ENCODE measurements at regions not wholly inside any gene's neighbourhood (a gene's known extent, or its start where the extent isn't known, plus 50 kb on each side); places are given as distances from the start of the nearest gene placed in this dataset.

DNA sequence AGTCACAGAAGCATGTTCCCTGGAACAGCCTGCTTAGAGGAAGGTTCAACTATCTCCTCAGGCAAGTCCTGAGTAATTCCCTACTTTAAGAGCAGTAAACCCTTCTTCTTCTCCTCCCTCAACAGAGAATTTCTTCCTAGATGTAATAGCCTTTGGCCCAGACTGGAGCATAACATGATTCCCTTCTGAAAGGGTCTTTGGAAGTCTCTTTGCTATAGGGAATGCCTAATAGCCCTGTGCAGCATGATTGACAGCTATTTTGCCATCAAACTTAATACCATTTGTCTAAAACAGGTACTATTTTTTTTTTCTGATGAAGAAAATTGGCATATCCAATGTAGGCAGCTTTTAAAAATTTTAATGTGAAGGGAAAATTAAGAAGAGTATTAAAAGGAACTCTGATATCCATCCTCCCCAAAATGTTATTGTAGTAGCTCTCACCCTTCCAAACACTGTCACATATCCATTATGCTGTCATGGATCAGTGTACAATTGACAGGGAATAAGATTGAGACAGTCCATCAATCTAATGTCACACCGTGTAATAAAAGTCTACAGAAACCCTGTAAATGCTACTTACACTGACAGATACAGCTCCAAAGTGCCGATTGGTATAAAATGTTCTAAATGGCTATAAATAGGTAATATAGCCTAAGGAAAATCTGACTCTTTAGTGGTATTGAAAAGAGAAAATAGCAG, 884.6 kb downstream of the TTLL7 start:
- no peak for DNase-seq

DNA sequence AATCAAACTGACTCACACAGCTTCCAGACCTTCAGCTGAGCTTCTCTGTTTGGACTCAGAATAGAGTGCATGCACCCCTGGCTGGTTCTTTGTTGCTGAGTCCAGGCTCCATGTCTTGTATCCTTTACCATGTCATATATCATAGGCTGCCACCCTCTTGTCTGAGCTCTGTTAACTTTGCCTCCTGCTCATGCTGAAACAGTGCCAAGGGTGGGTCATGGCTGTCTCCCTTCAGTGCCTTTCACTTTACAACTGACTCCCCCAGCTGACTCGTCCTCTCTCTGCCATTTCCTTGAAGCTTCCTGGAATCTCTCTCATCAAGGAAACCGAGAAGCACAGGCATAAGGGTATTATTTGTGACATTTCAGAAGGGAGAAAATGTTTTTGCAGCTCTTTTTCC, 885.3 kb downstream of the TTLL7 start:
- no peak for DNase-seq

DNA sequence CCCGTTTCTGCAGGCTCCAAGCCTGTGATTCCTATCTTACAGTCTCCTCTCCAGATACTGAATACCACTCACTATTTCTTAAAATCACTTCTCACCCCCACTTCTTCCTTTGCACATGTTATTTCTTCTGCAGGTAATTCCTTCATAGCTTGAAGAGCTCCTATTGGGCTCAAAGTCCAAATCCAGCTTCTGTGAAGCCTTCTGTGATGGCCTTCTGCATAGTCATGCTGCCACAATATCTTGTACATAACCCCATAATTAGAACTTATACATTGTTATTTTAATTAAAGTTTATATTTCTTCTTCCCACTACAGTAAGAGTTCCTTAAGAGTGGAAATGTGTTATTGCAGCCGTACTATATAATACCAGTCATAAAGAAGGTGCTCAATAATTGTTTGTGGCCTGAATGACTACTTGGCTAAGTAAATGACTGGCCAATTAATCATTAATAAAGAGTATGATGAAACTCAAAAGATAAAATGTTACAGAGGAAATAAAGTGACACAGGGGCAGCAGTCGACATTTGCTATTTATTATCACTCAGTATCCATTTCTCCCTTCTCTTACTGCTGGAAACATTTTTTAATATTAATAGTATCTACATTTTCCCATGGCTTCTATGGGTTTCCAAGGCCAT, 886.6 kb downstream of the TTLL7 start:
- DNase-seq: no peak

DNA sequence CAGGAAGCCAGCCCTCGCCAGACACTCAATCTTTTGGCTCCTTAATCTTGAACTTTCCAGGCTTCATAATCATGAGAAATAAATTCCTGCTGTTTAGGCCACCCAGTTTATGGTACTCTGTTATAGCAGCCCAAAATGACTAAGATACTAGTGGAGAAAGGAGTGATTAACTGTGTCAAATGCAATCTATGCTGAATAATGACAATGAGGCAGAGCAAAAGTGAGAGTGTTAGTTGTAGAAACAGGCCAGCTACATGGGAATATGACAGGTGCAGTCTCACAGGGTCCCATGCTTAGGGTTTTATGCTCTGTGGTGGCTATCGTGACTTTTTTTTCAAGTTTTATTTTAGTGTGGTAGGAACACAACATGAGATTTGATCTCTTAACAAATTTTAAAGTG, 888.8 kb downstream of the TTLL7 start:
- no peak for DNase-seq

DNA sequence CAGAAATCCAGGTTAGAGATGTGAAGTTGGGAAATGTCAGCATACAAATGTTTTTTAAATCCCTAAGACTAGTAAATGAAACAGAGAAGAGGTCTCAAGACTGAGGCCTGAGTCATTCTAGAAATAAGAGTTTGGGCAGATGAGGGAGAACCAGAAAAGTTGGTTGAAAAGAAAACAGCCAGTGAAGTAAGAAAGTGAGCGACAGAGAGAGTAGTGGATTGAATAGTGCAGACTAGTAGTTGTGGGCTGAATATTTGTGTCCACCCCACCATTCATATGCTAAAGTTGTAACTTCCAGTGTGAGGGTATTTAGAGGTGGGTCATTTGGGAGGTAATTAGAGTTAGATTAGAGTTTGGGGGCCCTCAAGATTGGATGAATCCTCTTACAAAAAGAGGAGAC, 889.2 kb downstream of the TTLL7 start:
- DNase-seq: no peak

DNA sequence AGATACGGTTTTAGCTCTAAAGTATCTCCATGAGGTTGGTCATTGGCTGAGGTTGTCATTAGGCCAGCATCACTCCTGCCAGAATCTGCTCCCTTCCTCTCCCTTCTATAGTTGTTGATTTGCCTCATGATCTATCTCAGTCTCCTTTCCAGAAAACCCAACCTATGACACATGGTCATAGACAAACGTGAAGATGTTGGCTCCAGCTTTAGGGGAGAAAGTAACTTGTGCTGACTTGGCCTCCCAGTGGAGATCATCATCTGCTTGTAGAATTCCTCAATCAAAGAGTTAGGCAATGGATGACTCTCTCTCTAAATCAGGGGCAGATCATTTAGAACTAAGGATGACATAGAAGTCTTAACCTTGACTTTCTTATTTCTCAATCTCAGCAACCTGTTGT, 894.4 kb downstream of the TTLL7 start:
- no peak for DNase-seq

DNA sequence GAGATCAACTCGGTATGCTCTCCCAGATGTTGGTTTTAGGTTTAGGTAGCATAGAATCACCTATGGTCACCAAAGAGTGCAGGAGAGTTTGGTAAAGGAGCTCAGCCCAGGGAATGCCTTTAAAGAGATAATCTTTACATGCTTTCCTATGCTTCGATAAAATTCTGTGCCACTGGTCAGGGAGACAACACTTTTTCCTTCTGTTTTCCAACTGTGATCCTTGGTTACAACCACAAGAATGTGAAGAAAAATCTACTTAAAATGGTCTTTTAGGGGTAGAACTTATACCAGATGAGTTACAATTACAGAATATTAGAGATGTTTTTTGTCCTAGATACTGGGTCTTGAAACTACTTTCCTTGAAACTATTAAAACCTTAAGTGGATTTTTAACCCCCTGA, 895.6 kb downstream of the TTLL7 start:
- DNase-seq: no peak

DNA sequence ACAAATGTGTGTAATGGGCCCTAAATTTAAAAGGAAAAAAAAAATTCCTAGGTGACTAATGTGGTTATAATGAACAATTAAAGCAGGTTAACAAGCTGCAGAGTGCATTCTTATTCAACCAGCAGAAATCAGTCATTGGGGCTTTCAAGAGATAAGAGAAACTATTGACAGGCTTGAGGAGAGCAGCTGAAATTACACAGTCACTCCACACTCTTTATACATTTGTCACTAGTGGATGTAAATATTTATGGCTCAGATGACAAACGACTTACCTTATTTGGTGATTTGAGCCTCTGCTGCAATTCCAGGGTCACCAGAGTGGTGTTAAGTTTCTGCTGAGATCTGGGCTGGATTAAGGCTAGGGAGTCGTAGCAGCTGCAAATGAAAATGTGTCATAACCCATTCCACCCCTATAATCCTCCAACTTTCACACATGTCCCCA, 896.3 kb downstream of the TTLL7 start:
- DNase-seq: no peak

DNA sequence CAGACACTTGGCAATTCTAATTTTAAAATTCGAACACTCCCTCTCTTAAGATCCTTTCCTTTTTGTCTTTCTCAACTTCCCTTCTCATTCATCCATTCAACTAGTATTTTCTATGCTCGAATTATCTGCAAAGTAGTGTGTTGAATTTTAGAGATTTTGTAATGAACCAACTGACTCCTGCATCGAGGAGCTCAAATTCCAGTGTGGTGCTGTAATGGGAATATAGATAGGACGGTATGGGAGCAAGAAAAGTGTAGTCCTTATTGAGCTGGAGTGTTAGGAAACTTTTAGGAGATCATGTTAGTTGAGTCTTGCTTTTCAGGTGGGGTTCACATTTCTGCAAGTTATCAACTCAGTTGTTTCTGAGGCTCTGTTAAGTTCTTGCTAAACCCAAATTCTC, 897.5 kb downstream of the TTLL7 start:
- no peak for DNase-seq

DNA sequence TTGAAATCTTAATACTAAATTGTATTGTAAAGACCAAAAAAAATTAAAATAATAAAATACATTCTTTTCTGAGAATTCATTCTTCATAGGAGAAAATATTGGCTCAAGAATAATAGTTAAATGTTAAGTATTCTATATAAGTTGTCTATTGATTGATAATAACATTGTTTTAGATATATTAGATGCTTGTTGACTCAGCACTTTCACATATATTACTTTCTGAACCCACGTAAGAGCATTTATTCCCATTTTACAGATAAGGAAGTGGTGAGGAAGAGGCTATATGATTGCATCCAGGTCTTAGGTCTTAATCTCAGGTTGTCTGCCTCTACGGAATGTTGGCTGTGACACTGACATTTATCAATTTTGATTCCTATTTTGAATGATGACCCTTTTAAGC, 898.8 kb downstream of the TTLL7 start:
- no peak for DNase-seq

DNA sequence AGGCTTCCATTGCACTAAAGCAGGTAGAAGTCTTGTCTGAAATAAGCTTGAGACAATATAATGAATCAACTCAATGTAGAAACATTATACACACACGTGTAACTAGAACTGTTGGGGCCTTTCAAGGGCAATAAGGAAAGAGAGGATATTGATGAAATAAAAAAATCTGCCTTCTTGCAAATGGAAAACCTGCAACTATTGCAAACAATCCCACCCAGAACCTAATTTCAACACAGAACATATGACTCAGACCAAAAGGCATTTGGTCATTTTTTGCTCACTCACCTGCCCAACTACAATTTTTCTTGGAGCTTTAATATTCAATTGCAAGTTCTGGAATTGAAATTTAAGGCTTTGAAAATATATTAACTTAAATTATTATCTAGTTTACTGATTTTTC, 900.1 kb downstream of the TTLL7 start:
- DNase-seq: no peak

DNA sequence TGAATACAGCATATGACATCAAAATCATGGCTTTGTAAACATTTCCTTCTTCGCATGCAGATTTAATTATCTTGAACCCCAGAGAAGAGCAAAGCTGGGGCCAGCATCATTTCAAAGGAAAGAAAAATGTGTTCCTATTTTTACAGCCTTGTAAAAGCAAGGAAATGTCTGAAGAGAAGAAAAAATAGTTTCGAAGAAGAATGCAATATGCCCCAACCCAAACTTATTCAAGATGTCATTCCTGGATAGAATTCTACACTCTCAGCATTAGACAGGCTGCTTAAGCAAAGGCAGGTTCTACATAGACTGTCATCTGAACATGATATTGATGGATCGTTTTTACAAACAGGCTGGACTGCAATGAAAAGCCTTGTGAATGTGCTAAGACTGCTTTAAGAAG, 900.8 kb downstream of the TTLL7 start:
- DNase-seq: no peak

DNA sequence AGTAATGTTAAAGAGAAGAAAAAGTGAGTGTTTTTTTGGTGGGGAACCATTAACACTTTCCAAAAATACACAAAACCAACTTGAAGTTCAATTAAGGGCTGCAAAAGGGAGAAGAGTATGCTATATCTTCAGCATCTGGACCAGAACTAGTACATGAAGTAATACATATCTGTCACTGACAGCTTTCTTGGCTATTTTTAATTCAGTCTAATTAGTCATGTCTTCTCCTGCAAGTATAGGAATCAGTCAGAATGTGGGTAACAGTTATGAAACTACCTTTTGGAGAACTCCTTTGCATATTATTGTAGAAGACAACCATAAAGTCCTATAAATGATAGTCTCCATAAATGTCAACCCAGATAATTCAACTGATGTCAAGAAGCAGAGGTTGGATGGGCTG, 901.2 kb downstream of the TTLL7 start:
- no peak for DNase-seq

DNA sequence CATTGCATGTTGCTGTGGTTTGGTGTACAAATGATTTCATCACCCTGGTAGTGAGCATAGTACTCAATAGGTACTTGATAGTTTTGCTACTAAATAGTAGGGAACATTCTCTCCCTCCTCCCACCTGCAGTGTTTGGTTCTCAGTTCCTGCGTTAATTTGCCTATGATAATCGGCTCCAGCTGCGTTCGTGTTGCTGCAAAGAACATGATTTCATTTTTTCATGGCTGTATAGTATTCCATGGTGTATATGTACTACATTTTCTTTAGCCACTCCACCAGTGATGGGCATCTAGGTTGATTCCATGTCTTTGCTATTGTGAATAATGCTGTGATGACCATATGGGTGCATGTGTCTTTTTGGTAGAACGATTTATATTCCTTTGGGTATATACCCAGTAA, 903.4 kb downstream of the TTLL7 start:
- no peak for DNase-seq

DNA sequence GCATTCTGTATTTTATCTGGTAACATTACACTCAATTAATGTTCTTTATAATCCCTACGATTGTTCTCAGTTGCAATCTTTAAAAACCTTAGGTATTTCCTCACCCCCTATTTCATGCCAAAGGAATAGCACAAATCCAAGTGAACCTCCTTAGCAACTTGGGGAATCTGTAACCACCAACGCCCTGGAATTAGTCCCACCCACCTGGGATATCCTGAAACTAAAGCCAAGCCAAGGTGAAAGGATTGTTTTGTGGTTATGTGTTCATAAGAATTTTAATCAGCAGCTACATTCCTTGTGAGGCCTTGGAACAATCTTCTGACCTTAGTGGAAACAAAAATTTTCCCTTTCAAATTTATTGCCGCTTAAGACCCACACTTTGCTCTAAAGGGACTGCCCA, 908.7 kb downstream of the TTLL7 start:
- no peak for DNase-seq

DNA sequence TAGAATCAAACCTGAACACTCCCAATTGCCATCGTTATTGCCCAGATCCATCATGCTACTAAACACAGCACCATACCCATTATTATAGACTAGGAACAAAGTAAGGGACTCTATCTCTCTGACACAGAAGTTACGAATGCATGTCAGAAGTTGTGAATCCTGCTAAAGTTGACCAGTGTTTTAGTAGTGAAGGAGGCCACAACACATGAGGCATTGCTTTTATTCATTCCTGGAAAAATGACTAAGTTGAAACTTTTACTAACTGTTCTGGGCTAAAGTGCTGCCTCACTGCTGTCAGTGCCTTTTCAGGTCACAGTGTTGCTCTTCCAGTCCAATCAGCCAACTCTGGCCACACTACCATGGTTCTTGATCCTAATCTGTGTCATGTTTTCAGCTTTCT, 911.1 kb downstream of the TTLL7 start:
- DNase-seq: no peak

DNA sequence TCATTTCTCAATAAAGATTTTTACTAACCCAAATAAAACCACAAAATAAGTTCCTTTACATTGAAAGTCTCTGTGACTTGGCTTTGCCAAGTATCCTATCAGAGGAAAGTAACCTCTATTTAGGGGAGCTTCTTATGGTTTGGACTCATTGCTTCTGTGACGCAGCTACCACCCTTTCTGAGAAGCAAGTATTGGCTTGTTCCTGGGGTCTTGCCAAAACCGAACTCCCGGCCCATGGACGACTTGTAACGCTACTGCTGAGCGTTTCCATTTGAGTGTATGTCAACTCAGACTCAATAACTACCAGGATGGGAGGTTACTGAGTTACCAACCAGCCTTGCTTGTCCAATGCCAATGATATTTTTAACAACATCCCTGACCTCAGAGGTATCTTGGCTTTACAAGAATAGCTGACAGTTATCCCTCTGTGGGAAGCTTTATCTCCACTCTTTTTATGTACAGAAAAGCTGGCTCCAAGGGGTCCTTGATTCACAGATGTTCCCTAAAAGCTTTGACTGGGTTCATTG, 911.9 kb downstream of the TTLL7 start:
- DNase-seq: no peak

DNA sequence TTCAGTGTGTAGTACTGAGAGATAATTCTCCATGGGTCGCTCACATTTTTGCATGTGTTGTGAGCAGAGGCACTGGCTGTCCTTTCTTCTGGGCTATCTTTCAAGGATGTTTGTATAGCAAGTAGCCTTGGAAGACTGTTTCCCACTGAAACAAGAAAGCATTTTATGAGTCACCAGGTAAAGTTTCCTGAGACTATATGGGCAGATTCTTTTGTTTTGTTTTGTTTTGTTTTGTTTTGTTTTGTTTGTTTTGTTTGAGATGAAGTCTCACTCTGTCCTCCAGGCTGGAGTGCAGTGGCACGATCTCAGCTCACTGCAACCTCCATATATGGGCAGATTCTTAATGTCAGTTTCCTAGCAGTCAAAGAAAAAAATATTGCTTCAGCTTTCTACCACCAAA, 912.6 kb downstream of the TTLL7 start:
- no peak for DNase-seq

DNA sequence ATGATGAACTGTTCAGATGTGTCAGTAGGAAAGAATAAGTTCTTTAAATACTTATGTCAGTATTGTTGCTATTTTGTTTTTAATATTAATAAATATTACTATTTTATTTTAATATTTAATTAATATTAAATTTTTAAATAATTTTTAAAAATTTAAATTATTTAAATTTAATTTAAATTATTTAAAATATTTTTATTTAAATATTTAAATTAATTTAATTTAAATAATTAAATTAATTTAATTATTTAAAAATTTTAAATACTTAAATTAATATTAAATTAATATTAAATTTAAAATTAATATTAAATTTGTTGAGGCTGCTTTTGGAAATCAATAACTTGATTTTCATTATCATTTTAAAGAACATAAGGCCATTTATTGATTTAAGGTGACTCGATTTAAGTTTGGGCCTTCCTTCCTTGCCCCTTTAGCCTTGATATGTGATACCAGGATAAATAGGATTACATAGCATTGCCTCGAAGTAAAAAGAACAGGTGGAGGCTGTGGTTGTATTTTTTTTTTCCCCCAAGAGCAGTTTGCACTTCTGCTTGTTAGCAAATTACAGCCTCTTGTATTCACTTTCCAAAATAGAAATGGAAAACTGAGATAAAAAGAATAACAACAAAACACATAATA, 915.2 kb downstream of the TTLL7 start:
- DNase-seq: no peak

DNA sequence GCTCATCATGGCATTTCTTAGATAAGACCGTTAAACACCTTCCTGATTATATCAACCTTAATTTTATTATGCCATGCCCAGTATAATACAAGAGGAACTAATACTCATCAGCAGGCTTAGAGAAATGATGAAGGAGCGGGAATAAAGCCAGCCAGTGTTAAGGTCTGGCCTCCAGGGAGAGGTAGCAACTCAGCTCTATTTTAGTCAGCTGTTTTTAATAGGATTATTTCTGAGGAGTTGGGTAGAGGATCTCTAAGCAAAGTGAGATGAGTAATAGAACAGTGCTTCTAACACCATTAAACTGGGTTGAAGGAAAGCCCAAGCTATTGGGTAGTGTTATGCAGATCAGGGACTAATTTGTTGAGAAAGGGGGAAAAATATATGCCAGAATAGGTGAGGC, 921.5 kb downstream of the TTLL7 start:
- DNase-seq: no peak

DNA sequence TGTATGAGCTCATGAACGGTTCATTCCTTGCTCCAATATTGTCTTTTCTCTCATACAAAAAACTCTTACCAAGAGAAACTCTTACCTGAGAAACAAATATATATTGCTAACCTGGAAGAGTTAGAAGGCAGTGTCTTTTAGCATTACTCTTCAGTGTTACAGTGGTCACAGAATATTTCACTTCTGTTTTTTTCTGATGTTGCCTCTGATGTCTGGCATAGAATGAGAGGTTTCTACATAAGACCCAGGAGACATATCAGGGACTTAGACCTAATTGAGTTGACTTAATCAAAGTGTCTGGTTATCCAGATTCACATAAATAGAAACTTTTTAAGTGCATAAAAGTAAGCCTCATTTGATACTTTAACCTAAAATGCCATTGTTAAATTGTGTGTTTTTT, 923.8 kb downstream of the TTLL7 start:
- no peak for DNase-seq

DNA sequence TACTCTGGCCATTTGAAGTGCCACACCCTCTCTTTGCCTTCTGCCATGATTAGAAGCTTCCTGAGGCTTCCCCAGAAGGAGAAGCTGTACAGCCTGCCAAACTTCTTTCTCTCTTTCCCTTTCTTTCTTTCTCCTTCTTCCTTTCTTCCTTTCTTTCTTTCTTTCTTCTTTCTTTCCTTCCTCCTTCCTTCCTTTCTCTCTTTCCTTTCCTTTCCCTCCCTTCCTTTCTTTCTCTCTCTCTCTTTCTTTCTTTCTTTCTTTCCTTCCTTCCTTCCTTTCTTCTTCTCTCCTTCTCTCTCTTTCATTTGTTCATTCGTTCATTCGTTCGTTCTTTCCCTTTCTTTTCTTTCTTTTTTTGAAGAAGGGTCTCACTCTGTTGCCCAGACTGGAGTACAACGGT, 931.0 kb downstream of the TTLL7 start:
- DNase-seq: no peak

DNA sequence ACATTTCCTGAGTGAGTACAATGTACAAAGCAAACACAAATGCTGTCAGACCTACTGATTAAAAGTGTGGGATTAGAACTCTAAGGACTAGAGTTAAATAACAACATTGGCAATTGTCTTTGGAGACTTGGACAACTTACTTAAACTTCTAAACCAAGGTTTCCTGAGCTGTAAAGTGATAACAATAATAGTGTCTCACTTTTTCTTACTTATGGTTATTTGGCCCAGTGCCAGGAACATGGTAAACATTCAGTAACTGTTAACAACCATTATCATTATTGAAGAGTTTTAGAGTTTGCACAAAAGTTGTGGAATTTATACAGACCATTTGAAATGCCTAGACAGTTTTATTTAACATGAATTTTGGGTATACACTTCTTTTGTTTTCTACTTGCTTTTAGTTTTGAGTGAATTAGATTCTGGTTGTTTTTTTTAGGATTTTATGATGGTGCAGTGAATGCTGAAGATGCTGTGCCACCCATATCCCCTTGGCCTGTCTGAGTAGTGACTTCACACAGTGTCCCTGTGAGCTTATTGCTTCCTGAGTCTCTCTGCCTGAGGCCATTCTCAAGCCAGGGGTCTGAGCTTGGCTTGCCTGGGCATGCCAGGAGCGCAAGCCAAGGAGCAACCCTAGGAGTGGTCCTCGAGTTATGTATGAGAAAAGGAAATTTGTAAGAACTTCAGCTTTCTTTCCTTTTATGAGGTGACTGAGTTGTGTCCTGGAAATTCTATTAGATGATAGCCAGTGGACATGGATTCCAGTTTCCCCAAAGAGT, 932.8 kb downstream of the TTLL7 start:
- no peak for DNase-seq

Data from CD4-positive, alpha-beta T cell treated with Interferon gamma for 1 hour (primary cell).